HEK293 (cell line): ENCODE measurements at regions not wholly inside any gene's neighbourhood (a gene's known extent, or its start where the extent isn't known, plus 50 kb on each side); places are given as distances from the start of the nearest gene placed in this dataset.

Experiments
- KLF16 ChIP-seq: fragments of 450-650 bp; formaldehyde crosslinking; IDR thresholded peaks from 2 replicates; pipeline ENCODE4 v1.5.1; 2017; ENCODE audit warnings: missing biosample characterization, missing genetic modification characterization
- TCF7L2 ChIP-seq: IDR thresholded peaks from 2 replicates; pipeline ENCODE4 v1.6.1; 2011; ENCODE audit warnings: low read depth, mild to moderate bottlenecking, inconsistent platforms, low read length, moderate library complexity, borderline replicate concordance
- ZNF274 ChIP-seq, 2 experiments: fragments of 200-500 bp in 1 of 2; fragments of 450-650 bp in 1 of 2; sonication (Bioruptor generic) in 1 of 2; formaldehyde crosslinking in 1 of 2; IDR thresholded peaks; 2 replicates each; pipeline versions ENCODE4 v1.5.1 to v1.6.1; 2014 to 2016; ENCODE audit warnings: borderline replicate concordance in 1 of 2, inconsistent platforms in 1 of 2, low read length in 1 of 2, missing biosample characterization in 1 of 2, missing genetic modification characterization in 1 of 2
- ZNF549 ChIP-seq: fragments of 450-650 bp; IDR thresholded peaks from 2 replicates; pipeline ENCODE4 v1.5.1; 2018; ENCODE audit warnings: missing biosample characterization, missing genetic modification characterization, mild to moderate bottlenecking, inconsistent platforms, moderate library complexity
- ZNF623 ChIP-seq: fragments of 450-650 bp; formaldehyde crosslinking; IDR thresholded peaks from 2 replicates; pipeline ENCODE4 v1.5.1; 2016; ENCODE audit warnings: missing biosample characterization, missing genetic modification characterization
- TF ChIP-seq, protein P1 (sequence below): fragments of 450-650 bp; formaldehyde crosslinking; optimal IDR thresholded peaks from 2 replicates; pipeline ENCODE3; 2016; ENCODE audit warnings: missing biosample characterization, mild to moderate bottlenecking, missing genetic modification characterization
- TF ChIP-seq, protein P2 (sequence below): fragments of 450-650 bp; formaldehyde crosslinking; IDR thresholded peaks from 2 replicates; pipeline ENCODE4 v1.5.1; 2016; ENCODE audit warnings: missing biosample characterization, missing genetic modification characterization
- TF ChIP-seq, protein P3 (sequence below): fragments of 450-650 bp; formaldehyde crosslinking; IDR thresholded peaks from 2 replicates; pipeline ENCODE4 v1.5.1; 2016; ENCODE audit warnings: missing biosample characterization, missing genetic modification characterization
- TF ChIP-seq, protein P4 (sequence below): fragments of 450-650 bp; formaldehyde crosslinking; conservative IDR thresholded peaks from 2 replicates; pipeline ENCODE4 v1.5.1; 2016; ENCODE audit warnings: low read depth, missing biosample characterization, missing genetic modification characterization

DNA sequence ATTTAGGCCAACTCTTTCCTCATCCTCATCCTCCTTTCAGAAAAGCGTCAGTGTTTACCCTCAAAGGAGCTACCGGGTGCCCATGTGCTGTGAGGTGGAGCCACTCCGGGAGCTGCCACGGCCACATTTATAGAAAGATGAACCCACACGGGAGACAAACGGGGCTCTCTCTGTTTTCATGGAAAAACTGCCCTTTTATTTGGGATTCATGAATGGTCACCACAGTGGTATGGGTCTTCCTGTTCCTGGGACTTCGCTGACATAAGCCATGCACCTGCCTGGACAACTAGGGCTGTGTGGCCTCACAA is 224.2 kb downstream of the ZIC5 start:
- TF ChIP-seq, protein P1, sequence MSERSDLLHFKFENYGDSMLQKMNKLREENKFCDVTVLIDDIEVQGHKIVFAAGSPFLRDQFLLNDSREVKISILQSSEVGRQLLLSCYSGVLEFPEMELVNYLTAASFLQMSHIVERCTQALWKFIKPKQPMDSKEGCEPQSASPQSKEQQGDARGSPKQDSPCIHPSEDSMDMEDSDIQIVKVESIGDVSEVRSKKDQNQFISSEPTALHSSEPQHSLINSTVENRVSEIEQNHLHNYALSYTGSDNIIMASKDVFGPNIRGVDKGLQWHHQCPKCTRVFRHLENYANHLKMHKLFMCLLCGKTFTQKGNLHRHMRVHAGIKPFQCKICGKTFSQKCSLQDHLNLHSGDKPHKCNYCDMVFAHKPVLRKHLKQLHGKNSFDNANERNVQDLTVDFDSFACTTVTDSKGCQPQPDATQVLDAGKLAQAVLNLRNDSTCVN (tag by site-specific recombination): no peak
- TF ChIP-seq, protein P2, sequence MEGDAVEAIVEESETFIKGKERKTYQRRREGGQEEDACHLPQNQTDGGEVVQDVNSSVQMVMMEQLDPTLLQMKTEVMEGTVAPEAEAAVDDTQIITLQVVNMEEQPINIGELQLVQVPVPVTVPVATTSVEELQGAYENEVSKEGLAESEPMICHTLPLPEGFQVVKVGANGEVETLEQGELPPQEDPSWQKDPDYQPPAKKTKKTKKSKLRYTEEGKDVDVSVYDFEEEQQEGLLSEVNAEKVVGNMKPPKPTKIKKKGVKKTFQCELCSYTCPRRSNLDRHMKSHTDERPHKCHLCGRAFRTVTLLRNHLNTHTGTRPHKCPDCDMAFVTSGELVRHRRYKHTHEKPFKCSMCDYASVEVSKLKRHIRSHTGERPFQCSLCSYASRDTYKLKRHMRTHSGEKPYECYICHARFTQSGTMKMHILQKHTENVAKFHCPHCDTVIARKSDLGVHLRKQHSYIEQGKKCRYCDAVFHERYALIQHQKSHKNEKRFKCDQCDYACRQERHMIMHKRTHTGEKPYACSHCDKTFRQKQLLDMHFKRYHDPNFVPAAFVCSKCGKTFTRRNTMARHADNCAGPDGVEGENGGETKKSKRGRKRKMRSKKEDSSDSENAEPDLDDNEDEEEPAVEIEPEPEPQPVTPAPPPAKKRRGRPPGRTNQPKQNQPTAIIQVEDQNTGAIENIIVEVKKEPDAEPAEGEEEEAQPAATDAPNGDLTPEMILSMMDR (tag by site-specific recombination): no peak
- TF ChIP-seq KLF16 (tag by site-specific recombination) (no peak), ZNF623 (tag by site-specific recombination) (no peak), ZNF274 (IDR thresholded peaks at IDR 0.05; ENCODE audit: low read length) (no peak), ZNF274 (tag by site-specific recombination; IDR thresholded peaks at IDR 0.05; ENCODE audit: borderline replicate concordance) (no peak), ZNF549 (no peak), TCF7L2 (no peak)
- TF ChIP-seq, protein P3, sequence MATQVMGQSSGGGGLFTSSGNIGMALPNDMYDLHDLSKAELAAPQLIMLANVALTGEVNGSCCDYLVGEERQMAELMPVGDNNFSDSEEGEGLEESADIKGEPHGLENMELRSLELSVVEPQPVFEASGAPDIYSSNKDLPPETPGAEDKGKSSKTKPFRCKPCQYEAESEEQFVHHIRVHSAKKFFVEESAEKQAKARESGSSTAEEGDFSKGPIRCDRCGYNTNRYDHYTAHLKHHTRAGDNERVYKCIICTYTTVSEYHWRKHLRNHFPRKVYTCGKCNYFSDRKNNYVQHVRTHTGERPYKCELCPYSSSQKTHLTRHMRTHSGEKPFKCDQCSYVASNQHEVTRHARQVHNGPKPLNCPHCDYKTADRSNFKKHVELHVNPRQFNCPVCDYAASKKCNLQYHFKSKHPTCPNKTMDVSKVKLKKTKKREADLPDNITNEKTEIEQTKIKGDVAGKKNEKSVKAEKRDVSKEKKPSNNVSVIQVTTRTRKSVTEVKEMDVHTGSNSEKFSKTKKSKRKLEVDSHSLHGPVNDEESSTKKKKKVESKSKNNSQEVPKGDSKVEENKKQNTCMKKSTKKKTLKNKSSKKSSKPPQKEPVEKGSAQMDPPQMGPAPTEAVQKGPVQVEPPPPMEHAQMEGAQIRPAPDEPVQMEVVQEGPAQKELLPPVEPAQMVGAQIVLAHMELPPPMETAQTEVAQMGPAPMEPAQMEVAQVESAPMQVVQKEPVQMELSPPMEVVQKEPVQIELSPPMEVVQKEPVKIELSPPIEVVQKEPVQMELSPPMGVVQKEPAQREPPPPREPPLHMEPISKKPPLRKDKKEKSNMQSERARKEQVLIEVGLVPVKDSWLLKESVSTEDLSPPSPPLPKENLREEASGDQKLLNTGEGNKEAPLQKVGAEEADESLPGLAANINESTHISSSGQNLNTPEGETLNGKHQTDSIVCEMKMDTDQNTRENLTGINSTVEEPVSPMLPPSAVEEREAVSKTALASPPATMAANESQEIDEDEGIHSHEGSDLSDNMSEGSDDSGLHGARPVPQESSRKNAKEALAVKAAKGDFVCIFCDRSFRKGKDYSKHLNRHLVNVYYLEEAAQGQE: no peak
- TF ChIP-seq, protein P4, sequence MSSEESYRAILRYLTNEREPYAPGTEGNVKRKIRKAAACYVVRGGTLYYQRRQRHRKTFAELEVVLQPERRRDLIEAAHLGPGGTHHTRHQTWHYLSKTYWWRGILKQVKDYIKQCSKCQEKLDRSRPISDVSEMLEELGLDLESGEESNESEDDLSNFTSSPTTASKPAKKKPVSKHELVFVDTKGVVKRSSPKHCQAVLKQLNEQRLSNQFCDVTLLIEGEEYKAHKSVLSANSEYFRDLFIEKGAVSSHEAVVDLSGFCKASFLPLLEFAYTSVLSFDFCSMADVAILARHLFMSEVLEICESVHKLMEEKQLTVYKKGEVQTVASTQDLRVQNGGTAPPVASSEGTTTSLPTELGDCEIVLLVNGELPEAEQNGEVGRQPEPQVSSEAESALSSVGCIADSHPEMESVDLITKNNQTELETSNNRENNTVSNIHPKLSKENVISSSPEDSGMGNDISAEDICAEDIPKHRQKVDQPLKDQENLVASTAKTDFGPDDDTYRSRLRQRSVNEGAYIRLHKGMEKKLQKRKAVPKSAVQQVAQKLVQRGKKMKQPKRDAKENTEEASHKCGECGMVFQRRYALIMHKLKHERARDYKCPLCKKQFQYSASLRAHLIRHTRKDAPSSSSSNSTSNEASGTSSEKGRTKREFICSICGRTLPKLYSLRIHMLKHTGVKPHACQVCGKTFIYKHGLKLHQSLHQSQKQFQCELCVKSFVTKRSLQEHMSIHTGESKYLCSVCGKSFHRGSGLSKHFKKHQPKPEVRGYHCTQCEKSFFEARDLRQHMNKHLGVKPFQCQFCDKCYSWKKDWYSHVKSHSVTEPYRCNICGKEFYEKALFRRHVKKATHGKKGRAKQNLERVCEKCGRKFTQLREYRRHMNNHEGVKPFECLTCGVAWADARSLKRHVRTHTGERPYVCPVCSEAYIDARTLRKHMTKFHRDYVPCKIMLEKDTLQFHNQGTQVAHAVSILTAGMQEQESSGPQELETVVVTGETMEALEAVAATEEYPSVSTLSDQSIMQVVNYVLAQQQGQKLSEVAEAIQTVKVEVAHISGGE (tag by site-specific recombination): no peak
